SK-N-MC (cell line): ENCODE measurements at regions not wholly inside any gene's neighbourhood (a gene's known extent, or its start where the extent isn't known, plus 50 kb on each side); places are given as distances from the start of the nearest gene placed in this dataset.

Source experiments
- EZH2 ChIP-seq: fragments of 200-600 bp; sonication (generic); IDR thresholded peaks from one replicate; pipeline ENCODE4 v1.6.1; 2017; ENCODE audit warnings: antibody characterized with exemption
- FOXP2 ChIP-seq: optimal IDR thresholded peaks from 2 replicates; pipeline ENCODE3; 2011; ENCODE audit warnings: mild to moderate bottlenecking, moderate library complexity; ENCODE audit not compliant: insufficient read depth; ENCODE audit errors: extremely low read length, control extremely low read depth
- POLR2AphosphoS5 ChIP-seq: IDR thresholded peaks from 2 replicates; pipeline ENCODE4 v1.6.1; 2012; ENCODE audit warnings: mild to moderate bottlenecking, low read depth, low read length, borderline replicate concordance

- TF ChIP-seq EZH2, result no peak
- no peak for TF ChIP-seq POLR2AphosphoS5
- TF ChIP-seq FOXP2, result no peak
These were observed 538.7 kb upstream of the POU3F2 start for GRCh38 chr6:98295515-98296175.
